ENCODE measurements at regions not wholly inside any gene's neighbourhood (a gene's known extent, or its start where the extent isn't known, plus 50 kb on each side); places are given as distances from the start of the nearest gene placed in this dataset.

- no peak overlapping the region for H3K27ac ChIP-seq (ENCODE audit: low read depth, low read length)
- H3K79me2 ChIP-seq (ENCODE audit: insufficient read depth, low read length): no peaks in the 10 kb centered on the region
- no peak for TF ChIP-seq CTCF (IDR thresholded peaks at IDR 0.05; ENCODE audit: extremely low read depth, low read depth, low read length)
- H3K27me3 ChIP-seq (ENCODE audit: insufficient read depth, low read length): no peaks in the 10 kb centered on the region
- no peaks in the 10 kb centered on the region for H4K20me1 ChIP-seq (ENCODE audit: insufficient read depth, low read length)
- no peak overlapping the region for H3K4me3 ChIP-seq (ENCODE audit: insufficient read depth, low read length)
- peaks cover 2% of the 10 kb centered on the region for H3K9me3 ChIP-seq (ENCODE audit: low read depth, low read length)
- H3K36me3 ChIP-seq (ENCODE audit: insufficient read depth, low read length): no peaks in the 10 kb centered on the region
- no peak overlapping the region for H3K4me2 ChIP-seq (ENCODE audit: insufficient read depth, low read length)
- no peaks in the 10 kb centered on the region for H3K4me1 ChIP-seq (ENCODE audit: insufficient read depth, low read length)
- no peak overlapping the region for H2AFZ ChIP-seq (ENCODE audit: low read length)
- DNase-seq (ENCODE audit: insufficient read length, low spot score, missing footprints): no peak
Measured at GRCh38 chr5:165157219-165157618, 1651.8 kb downstream of the MAT2B start.

GRCh38 chr5:165161204-165161603 is 1655.8 kb downstream of the MAT2B start:
- H3K4me2 ChIP-seq (ENCODE audit: insufficient read depth, low read length): no peak overlapping the region
- H3K27me3 ChIP-seq (ENCODE audit: insufficient read depth, low read length): no peaks in the 10 kb centered on the region
- no peak for TF ChIP-seq CTCF (IDR thresholded peaks at IDR 0.05; ENCODE audit: extremely low read depth, low read depth, low read length)
- no peak for DNase-seq (ENCODE audit: insufficient read length, low spot score, missing footprints)
- no peak overlapping the region for H3K4me3 ChIP-seq (ENCODE audit: insufficient read depth, low read length)
- no peaks in the 10 kb centered on the region for H3K9me3 ChIP-seq (ENCODE audit: low read depth, low read length)
- no peaks in the 10 kb centered on the region for H3K79me2 ChIP-seq (ENCODE audit: insufficient read depth, low read length)
- H4K20me1 ChIP-seq (ENCODE audit: insufficient read depth, low read length): no peaks in the 10 kb centered on the region
- H3K36me3 ChIP-seq (ENCODE audit: insufficient read depth, low read length): no peaks in the 10 kb centered on the region
- H3K4me1 ChIP-seq (ENCODE audit: insufficient read depth, low read length): no peaks in the 10 kb centered on the region
- no peak overlapping the region for H2AFZ ChIP-seq (ENCODE audit: low read length)
- H3K27ac ChIP-seq (ENCODE audit: low read depth, low read length): no peak overlapping the region

GRCh38 chr5:165163861-165164260 is 1658.4 kb downstream of the MAT2B start:
- H3K79me2 ChIP-seq (ENCODE audit: insufficient read depth, low read length): no peaks in the 10 kb centered on the region
- TF ChIP-seq CTCF (IDR thresholded peaks at IDR 0.05; ENCODE audit: extremely low read depth, low read depth, low read length): no peak
- no peak overlapping the region for H3K27ac ChIP-seq (ENCODE audit: low read depth, low read length)
- no peak overlapping the region for H3K4me2 ChIP-seq (ENCODE audit: insufficient read depth, low read length)
- H3K36me3 ChIP-seq (ENCODE audit: insufficient read depth, low read length): no peaks in the 10 kb centered on the region
- no peaks in the 10 kb centered on the region for H3K9me3 ChIP-seq (ENCODE audit: low read depth, low read length)
- H3K4me3 ChIP-seq (ENCODE audit: insufficient read depth, low read length): no peak overlapping the region
- H3K4me1 ChIP-seq (ENCODE audit: insufficient read depth, low read length): no peaks in the 10 kb centered on the region
- H4K20me1 ChIP-seq (ENCODE audit: insufficient read depth, low read length): no peaks in the 10 kb centered on the region
- no peaks in the 10 kb centered on the region for H3K27me3 ChIP-seq (ENCODE audit: insufficient read depth, low read length)
- DNase-seq (ENCODE audit: insufficient read length, low spot score, missing footprints): no peak
- H2AFZ ChIP-seq (ENCODE audit: low read length): no peak overlapping the region

- H4K20me1 ChIP-seq (ENCODE audit: insufficient read depth, low read length): no peaks in the 10 kb centered on the region
- H3K27ac ChIP-seq (ENCODE audit: low read depth, low read length): no peak overlapping the region
- no peaks in the 10 kb centered on the region for H3K79me2 ChIP-seq (ENCODE audit: insufficient read depth, low read length)
- H3K4me3 ChIP-seq (ENCODE audit: insufficient read depth, low read length): no peak overlapping the region
- H3K27me3 ChIP-seq (ENCODE audit: insufficient read depth, low read length): no peaks in the 10 kb centered on the region
- no peaks in the 10 kb centered on the region for H3K9me3 ChIP-seq (ENCODE audit: low read depth, low read length)
- H2AFZ ChIP-seq (ENCODE audit: low read length): no peak overlapping the region
- H3K4me2 ChIP-seq (ENCODE audit: insufficient read depth, low read length): no peak overlapping the region
- no peaks in the 10 kb centered on the region for H3K36me3 ChIP-seq (ENCODE audit: insufficient read depth, low read length)
- no peak for DNase-seq (ENCODE audit: insufficient read length, low spot score, missing footprints)
- H3K4me1 ChIP-seq (ENCODE audit: insufficient read depth, low read length): no peaks in the 10 kb centered on the region
- TF ChIP-seq CTCF (IDR thresholded peaks at IDR 0.05; ENCODE audit: extremely low read depth, low read depth, low read length): no peak
Measured at GRCh38 chr5:165173651-165174050, 1668.2 kb downstream of the MAT2B start.
